H1 (cell line): ENCODE measurements at regions not wholly inside any gene's neighbourhood (a gene's known extent, or its start where the extent isn't known, plus 50 kb on each side); places are given as distances from the start of the nearest gene placed in this dataset.

ENCODE experiments used
- HDAC6 ChIP-seq: IDR thresholded peaks from one replicate; pipeline ENCODE4 v1.7.1; 2012; ENCODE audit warnings: low read depth, mild to moderate bottlenecking, inconsistent platforms, low read length, moderate library complexity
- MAFK ChIP-seq: IDR thresholded peaks from 2 replicates; pipeline ENCODE4 v1.6.1; 2012; ENCODE audit warnings: low read depth, mild to moderate bottlenecking, improper control_type of control experiment, low read length
- SIRT6 ChIP-seq: IDR thresholded peaks from one replicate; pipeline ENCODE4 v1.7.1; 2012; ENCODE audit warnings: low read length, inconsistent platforms

GRCh38 chr3:10614168-10614567 lies 108.8 kb upstream of the ATP2B2 start (continued):
- TF ChIP-seq MAFK (no peak), SIRT6 (no peak), HDAC6 (no peak)
- TF ChIP-seq, all 59 proteins: peak for 0
